ENCODE measurements at regions not wholly inside any gene's neighbourhood (a gene's known extent, or its start where the extent isn't known, plus 50 kb on each side); places are given as distances from the start of the nearest gene placed in this dataset.

- H3K9me3 Mint-ChIP-seq (ENCODE audit: insufficient read depth) = no peaks in the 10 kb centered on the region
- Histone ChIP-seq H3K4me1 (ENCODE audit: control insufficient read depth in 2 of 2, insufficient read depth in 2 of 2, low read length in 2 of 2) (no peaks in the 10 kb centered on the region), H3K9ac (ENCODE audit: low read length) (no peak overlapping the region), H3K9me3 (ENCODE audit: control extremely low read depth in 1 of 3, control insufficient read depth in 2 of 3, insufficient read depth in 1 of 3, low read length in 2 of 3) (no peaks in the 10 kb centered on the region), H3K4me3 (ENCODE audit: control extremely low read depth in 1 of 5, extremely low read depth in 1 of 5, insufficient read depth in 1 of 5, low read depth in 2 of 5, low read length in 4 of 5) (no peak overlapping the region), H3K4me2 (replicated peaks; ENCODE audit: low read depth, low read length, poor library complexity, severe bottlenecking) (no peak overlapping the region), H4K20me1 (ENCODE audit: control insufficient read depth, insufficient read depth, low read length, poor library complexity, severe bottlenecking) (no peaks in the 10 kb centered on the region), H3K36me3 (replicated peaks in 1 of 2; ENCODE audit: control extremely low read depth in 1 of 2, control insufficient read depth in 1 of 2, extremely low read depth in 1 of 2, insufficient read depth in 2 of 2, low read length in 1 of 2) (no peaks in the 10 kb centered on the region), H3K79me2 (ENCODE audit: control insufficient read depth, insufficient read depth, low read length) (no peaks in the 10 kb centered on the region), H2AFZ (ENCODE audit: insufficient read depth, low read depth, low read length, poor library complexity, severe bottlenecking) (no peak overlapping the region), H3K27me3 (replicated peaks in 1 of 4; ENCODE audit: control extremely low read depth in 1 of 4, control insufficient read depth in 3 of 4, insufficient read depth in 4 of 4, low read length in 3 of 4) (no peaks in the 10 kb centered on the region), H3K27ac (ENCODE audit: low read length in 2 of 2) (no peak overlapping the region)
- ChIA-PET CTCF (no interaction called here), POLR2A (no interaction called here)
- ATAC-seq (ENCODE audit: low read depth) (no peak), DNase-seq (no peak)
- H3K4me1 Mint-ChIP-seq = no peaks in the 10 kb centered on the region
- no peak overlapping the region for H3K27ac Mint-ChIP-seq
- 100% methylated on average over 1 of the region's 2 CpGs for WGBS (ENCODE audit: insufficient coverage)
- no peak for TF ChIP-seq EZH2 (IDR thresholded peaks at IDR 0.05; ENCODE audit: borderline replicate concordance, insufficient read depth, low read depth, low read length, poor library complexity, severe bottlenecking)
- TF ChIP-seq CTCF (IDR thresholded peaks at IDR 0.05) = no peak
- intact Hi-C loops (cut with micrococcal nuclease) = no loop called here
- H3K27me3 Mint-ChIP-seq = no peaks in the 10 kb centered on the region
- no peak overlapping the region for H3K4me3 Mint-ChIP-seq
These were observed 402.8 kb downstream of the BCAT1 start for GRCh38 chr12:24546084-24546483.

DNA sequence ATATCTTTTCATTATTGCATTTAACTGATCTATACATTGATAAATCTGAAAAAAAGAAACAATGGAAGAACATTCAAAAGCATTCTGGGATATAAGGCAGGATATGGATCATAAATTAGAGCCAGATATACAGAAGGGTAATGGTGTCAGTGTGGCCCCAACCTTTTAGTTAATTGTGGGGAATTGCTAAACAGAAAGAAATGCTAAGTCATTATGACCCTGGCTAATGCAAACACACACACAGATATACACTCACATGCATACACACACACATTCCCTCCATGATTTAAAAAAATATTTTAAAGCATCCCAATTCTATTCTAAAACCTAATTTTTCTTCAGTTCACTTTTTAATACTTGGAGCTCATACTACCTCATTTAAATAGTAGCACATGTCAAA, 404.5 kb downstream of the BCAT1 start:
- no peaks in the 10 kb centered on the region for H3K27me3 ChIP-seq (replicated peaks in 1 of 4; ENCODE audit: control extremely low read depth in 1 of 4, control insufficient read depth in 3 of 4, insufficient read depth in 4 of 4, low read length in 3 of 4)
- no peak for DNase-seq
- Mint-ChIP-seq H3K27ac (no peak overlapping the region), H3K4me1 (no peaks in the 10 kb centered on the region), H3K27me3 (no peaks in the 10 kb centered on the region), H3K9me3 (ENCODE audit: insufficient read depth) (no peaks in the 10 kb centered on the region), H3K4me3 (no peak overlapping the region)
- POLR2A ChIA-PET = no interaction called here
- no peak overlapping the region for H3K4me2 ChIP-seq (replicated peaks; ENCODE audit: low read depth, low read length, poor library complexity, severe bottlenecking)
- H3K9me3 ChIP-seq (ENCODE audit: control extremely low read depth in 1 of 3, control insufficient read depth in 2 of 3, insufficient read depth in 1 of 3, low read length in 2 of 3) = no peaks in the 10 kb centered on the region
- H3K36me3 ChIP-seq (replicated peaks in 1 of 2; ENCODE audit: control extremely low read depth in 1 of 2, control insufficient read depth in 1 of 2, extremely low read depth in 1 of 2, insufficient read depth in 2 of 2, low read length in 1 of 2) = no peaks in the 10 kb centered on the region
- no peak overlapping the region for H2AFZ ChIP-seq (ENCODE audit: insufficient read depth, low read depth, low read length, poor library complexity, severe bottlenecking)
- intact Hi-C loops (cut with micrococcal nuclease) = no loop called here
- no peak overlapping the region for H3K27ac ChIP-seq (ENCODE audit: low read length in 2 of 2)
- H3K79me2 ChIP-seq (ENCODE audit: control insufficient read depth, insufficient read depth, low read length) = no peaks in the 10 kb centered on the region
- no peak overlapping the region for H3K9ac ChIP-seq (ENCODE audit: low read length)
- ATAC-seq (ENCODE audit: low read depth) = no peak
- TF ChIP-seq EZH2 (IDR thresholded peaks at IDR 0.05; ENCODE audit: borderline replicate concordance, insufficient read depth, low read depth, low read length, poor library complexity, severe bottlenecking) = no peak
- CTCF ChIA-PET = no interaction called here
- H3K4me1 ChIP-seq (ENCODE audit: control insufficient read depth in 2 of 2, insufficient read depth in 2 of 2, low read length in 2 of 2) = no peaks in the 10 kb centered on the region
- no peak overlapping the region for H3K4me3 ChIP-seq (ENCODE audit: control extremely low read depth in 1 of 5, extremely low read depth in 1 of 5, insufficient read depth in 1 of 5, low read depth in 2 of 5, low read length in 4 of 5)
- no peaks in the 10 kb centered on the region for H4K20me1 ChIP-seq (ENCODE audit: control insufficient read depth, insufficient read depth, low read length, poor library complexity, severe bottlenecking)
